ENCODE measurements at regions not wholly inside any gene's neighbourhood (a gene's known extent, or its start where the extent isn't known, plus 50 kb on each side); places are given as distances from the start of the nearest gene placed in this dataset.
"Not testable (repeated sequence)": the region's sequence is repeated elsewhere in the genome, so short reads cannot be mapped to it uniquely, and the experiment has no call there.

GRCh38 chr6:14406614-14407331 lies 289.2 kb downstream of the CD83 start:
- Mint-ChIP-seq H3K4me1 (no peaks in the 10 kb centered on the region), H3K36me3 (no peaks in the 10 kb centered on the region), H3K27ac (no peak overlapping the region), H3K4me3 (no peak overlapping the region), H3K27me3 (peaks cover 10% of the 10 kb centered on the region), H3K9me3 (no peaks in the 10 kb centered on the region)
- no peak for DNase-seq
- CTCF ChIA-PET, result no interaction called here

GRCh38 chr6:14408446-14408845 lies 290.9 kb downstream of the CD83 start:
- H3K9me3 Mint-ChIP-seq, result no peaks in the 10 kb centered on the region
- DNase-seq, result no peak
- no peak overlapping the region for H3K4me3 Mint-ChIP-seq
- H3K4me1 Mint-ChIP-seq, result no peaks in the 10 kb centered on the region
- H3K27me3 Mint-ChIP-seq, result peaks cover 10% of the 10 kb centered on the region
- no peak overlapping the region for H3K27ac Mint-ChIP-seq
- H3K36me3 Mint-ChIP-seq, result no peaks in the 10 kb centered on the region
- CTCF ChIA-PET, result no interaction called here

DNA sequence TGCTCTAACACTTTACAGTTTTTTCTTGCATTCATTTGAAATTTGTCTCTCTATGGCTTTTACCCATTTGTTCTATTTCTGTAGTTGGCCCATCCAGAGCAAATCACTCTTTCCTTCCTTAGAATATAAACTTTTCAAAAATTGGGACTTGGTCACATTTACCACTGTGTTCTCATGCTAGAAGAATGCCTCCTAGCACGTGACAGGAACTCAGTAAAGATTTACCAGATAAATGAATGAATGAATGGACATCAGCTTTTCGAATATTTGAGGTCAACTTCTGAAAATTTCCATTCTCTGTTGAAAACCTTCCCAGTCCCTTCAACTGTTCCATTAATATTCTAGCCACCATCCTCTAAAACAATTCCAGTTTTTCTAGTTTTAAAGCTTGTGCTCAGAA lies 294.5 kb downstream of the CD83 start:
- Mint-ChIP-seq H3K27ac (no peak overlapping the region), H3K36me3 (no peaks in the 10 kb centered on the region), H3K9me3 (no peaks in the 10 kb centered on the region), H3K4me3 (no peak overlapping the region), H3K4me1 (no peaks in the 10 kb centered on the region), H3K27me3 (peaks cover 7% of the 10 kb centered on the region)
- CTCF ChIA-PET, result no interaction called here
- no peak for DNase-seq

GRCh38 chr6:14415452-14415851 lies 297.9 kb downstream of the CD83 start:
- Mint-ChIP-seq H3K9me3 (no peaks in the 10 kb centered on the region), H3K27me3 (peaks cover 4% of the 10 kb centered on the region), H3K27ac (no peak overlapping the region), H3K4me3 (no peak overlapping the region), H3K36me3 (no peaks in the 10 kb centered on the region), H3K4me1 (no peaks in the 10 kb centered on the region)
- CTCF ChIA-PET, result no interaction called here
- DNase-seq, result no peak

DNA sequence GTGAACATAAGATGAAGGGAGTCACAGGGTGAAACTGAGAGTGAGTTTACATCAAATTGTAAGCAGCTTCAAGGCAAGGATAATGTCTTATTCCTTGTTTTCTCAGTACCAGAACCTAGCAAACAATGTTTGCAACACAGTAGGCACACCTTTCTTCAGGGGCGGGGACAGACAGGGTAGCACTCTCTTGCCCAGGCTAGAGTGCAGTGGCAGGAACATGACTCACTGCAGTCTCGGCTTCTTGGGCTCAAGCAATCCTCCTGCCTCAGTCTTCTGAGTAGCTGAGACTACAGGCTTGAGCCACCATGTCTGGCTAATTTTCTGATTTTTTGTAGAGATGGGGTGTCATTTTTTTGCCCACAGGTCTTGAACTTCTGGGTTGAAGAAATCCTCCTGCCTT lies 299.8 kb downstream of the CD83 start:
- CTCF ChIA-PET, result no interaction called here
- H3K36me3 Mint-ChIP-seq, result no peaks in the 10 kb centered on the region
- DNase-seq, result no peak

GRCh38 chr6:14419224-14419623 lies 301.7 kb downstream of the CD83 start:
- CTCF ChIA-PET, result not testable (repeated sequence)

More for the DNA sequence above, 299.8 kb downstream of the CD83 start:
- Mint-ChIP-seq H3K9me3 (no peaks in the 10 kb centered on the region), H3K27ac (no peak overlapping the region), H3K4me1 (no peaks in the 10 kb centered on the region), H3K4me3 (no peak overlapping the region), H3K27me3 (peaks cover 4% of the 10 kb centered on the region)

GRCh38 chr6:14422061-14422460 lies 304.5 kb downstream of the CD83 start:
- CTCF ChIA-PET, result no interaction called here
- Mint-ChIP-seq H3K9me3 (no peaks in the 10 kb centered on the region), H3K4me1 (no peaks in the 10 kb centered on the region), H3K27ac (no peak overlapping the region), H3K4me3 (no peak overlapping the region), H3K27me3 (no peaks in the 10 kb centered on the region), H3K36me3 (no peaks in the 10 kb centered on the region)
- no peak for DNase-seq

More at GRCh38 chr6:14419224-14419623, 301.7 kb downstream of the CD83 start:
- not testable (repeated sequence) for H3K9me3 Mint-ChIP-seq, H3K36me3 Mint-ChIP-seq, H3K27me3 Mint-ChIP-seq, H3K4me3 Mint-ChIP-seq, H3K27ac Mint-ChIP-seq, H3K4me1 Mint-ChIP-seq, DNase-seq

DNA sequence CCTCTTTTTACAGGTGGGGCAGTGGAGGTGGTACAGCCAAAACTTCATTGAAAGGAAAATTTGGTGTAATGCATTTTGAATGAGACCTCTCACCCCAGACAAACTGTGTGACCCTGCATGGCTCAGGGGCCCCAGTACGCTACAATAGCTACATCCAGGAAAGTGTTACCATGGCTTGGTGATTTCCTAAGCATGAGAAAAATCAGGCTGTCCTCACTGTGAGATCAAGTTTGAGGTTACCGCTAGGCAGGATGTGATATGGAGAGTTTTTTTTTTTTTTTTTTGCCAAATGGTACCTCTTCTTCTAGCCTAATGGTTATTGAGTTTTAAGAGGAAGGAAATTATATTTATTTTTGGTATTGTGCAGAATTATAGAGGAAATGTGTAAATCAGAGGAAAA lies 305.3 kb downstream of the CD83 start:
- DNase-seq, result no peak
- CTCF ChIA-PET, result no interaction called here
- Mint-ChIP-seq H3K27me3 (no peaks in the 10 kb centered on the region), H3K36me3 (no peaks in the 10 kb centered on the region), H3K4me3 (no peak overlapping the region), H3K9me3 (no peaks in the 10 kb centered on the region), H3K27ac (no peak overlapping the region), H3K4me1 (no peaks in the 10 kb centered on the region)

DNA sequence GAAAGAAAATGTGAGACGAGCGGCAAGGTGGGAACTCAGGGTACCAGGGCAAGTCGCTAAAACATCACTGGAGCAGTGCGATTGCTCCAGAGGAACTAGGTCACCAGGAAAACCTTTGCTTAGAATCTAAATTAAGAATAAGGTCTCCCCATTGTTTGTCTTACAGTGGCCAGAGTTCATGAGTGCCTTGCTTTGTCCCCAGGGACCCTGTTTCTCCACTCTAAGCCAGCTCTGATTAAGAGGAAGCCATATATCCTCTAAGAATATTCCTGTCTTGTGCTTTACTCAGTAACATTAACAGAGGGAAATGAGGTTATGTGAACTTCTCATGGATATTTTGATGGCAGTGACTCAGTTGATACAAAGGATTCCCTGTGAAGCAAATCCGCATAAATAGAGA lies 305.8 kb downstream of the CD83 start:
- Mint-ChIP-seq H3K4me1 (no peaks in the 10 kb centered on the region), H3K36me3 (no peaks in the 10 kb centered on the region), H3K9me3 (no peaks in the 10 kb centered on the region), H3K27me3 (no peaks in the 10 kb centered on the region), H3K4me3 (no peak overlapping the region), H3K27ac (no peak overlapping the region)
- CTCF ChIA-PET, result no interaction called here
- no peak for DNase-seq

- CTCF ChIA-PET, result no interaction called here
- no peaks in the 10 kb centered on the region for H3K27me3 Mint-ChIP-seq
- no peaks in the 10 kb centered on the region for H3K9me3 Mint-ChIP-seq
- H3K27ac Mint-ChIP-seq, result no peak overlapping the region
- H3K4me1 Mint-ChIP-seq, result no peaks in the 10 kb centered on the region
- no peak for DNase-seq
- no peak overlapping the region for H3K4me3 Mint-ChIP-seq
- H3K36me3 Mint-ChIP-seq, result no peaks in the 10 kb centered on the region
These were observed 306.4 kb downstream of the CD83 start for GRCh38 chr6:14423955-14424354.

GRCh38 chr6:14425805-14426204 lies 308.2 kb downstream of the CD83 start:
- Mint-ChIP-seq H3K4me3 (no peak overlapping the region), H3K36me3 (no peaks in the 10 kb centered on the region), H3K27ac (no peak overlapping the region), H3K27me3 (no peaks in the 10 kb centered on the region), H3K9me3 (no peaks in the 10 kb centered on the region), H3K4me1 (no peaks in the 10 kb centered on the region)
- DNase-seq, result no peak
- CTCF ChIA-PET, result no interaction called here

DNA sequence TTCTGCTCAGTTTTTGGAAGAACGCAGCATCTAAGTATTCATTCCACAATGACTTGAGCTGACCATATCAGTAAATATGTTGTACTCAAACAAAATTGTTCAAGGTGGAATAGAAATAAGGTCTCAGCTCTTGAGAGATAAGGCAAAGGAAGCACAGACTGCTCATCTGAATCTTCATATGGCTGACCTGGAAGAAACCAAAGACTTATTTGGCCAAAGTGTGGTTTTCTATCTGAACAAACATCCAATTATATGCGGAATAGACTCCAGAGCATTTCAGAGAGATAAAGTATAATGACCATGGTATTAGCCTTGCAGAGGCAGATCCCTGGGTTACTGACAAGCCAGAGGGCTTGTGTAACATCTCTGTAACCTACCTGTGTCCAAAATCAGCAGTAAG lies 308.7 kb downstream of the CD83 start:
- H3K4me3 Mint-ChIP-seq, result no peak overlapping the region
- DNase-seq, result no peak
- no peaks in the 10 kb centered on the region for H3K27me3 Mint-ChIP-seq
- no peaks in the 10 kb centered on the region for H3K9me3 Mint-ChIP-seq
- CTCF ChIA-PET, result no interaction called here
- H3K4me1 Mint-ChIP-seq, result no peaks in the 10 kb centered on the region
- H3K27ac Mint-ChIP-seq, result no peak overlapping the region
- H3K36me3 Mint-ChIP-seq, result no peaks in the 10 kb centered on the region

- Mint-ChIP-seq H3K4me1 (no peaks in the 10 kb centered on the region), H3K4me3 (no peak overlapping the region), H3K27ac (no peak overlapping the region), H3K27me3 (peaks cover 6% of the 10 kb centered on the region), H3K36me3 (no peaks in the 10 kb centered on the region), H3K9me3 (no peaks in the 10 kb centered on the region)
- DNase-seq, result no peak
- CTCF ChIA-PET, result no interaction called here
These were observed 310.7 kb downstream of the CD83 start for GRCh38 chr6:14428269-14428668.

GRCh38 chr6:14429396-14429795 lies 311.8 kb downstream of the CD83 start:
- Mint-ChIP-seq H3K36me3 (no peaks in the 10 kb centered on the region), H3K4me3 (no peak overlapping the region), H3K27me3 (peaks cover 6% of the 10 kb centered on the region), H3K27ac (no peak overlapping the region), H3K4me1 (no peaks in the 10 kb centered on the region), H3K9me3 (no peaks in the 10 kb centered on the region)
- DNase-seq, result no peak
- CTCF ChIA-PET, result no interaction called here

DNA sequence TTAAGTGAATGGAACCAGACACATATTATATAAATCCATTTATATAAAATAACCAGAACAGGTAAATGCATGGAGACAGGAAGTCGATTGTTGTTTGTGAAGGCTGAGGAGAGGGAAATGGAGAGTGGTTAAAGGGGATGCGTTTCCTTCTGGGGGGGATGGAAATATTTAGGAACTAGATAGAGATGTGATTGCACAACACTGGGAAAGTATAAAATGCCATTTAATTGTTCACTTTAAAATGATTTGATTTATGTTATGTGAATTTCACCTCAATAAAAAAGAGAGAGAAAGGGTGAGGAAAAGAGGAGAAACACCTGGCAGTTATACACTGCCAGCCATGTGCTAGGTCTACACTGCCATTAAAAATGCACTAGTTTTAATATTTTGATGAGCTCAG lies 312.6 kb downstream of the CD83 start:
- H3K9me3 Mint-ChIP-seq, result no peaks in the 10 kb centered on the region
- H3K27me3 Mint-ChIP-seq, result peaks cover 6% of the 10 kb centered on the region
- H3K36me3 Mint-ChIP-seq, result no peaks in the 10 kb centered on the region
- H3K4me3 Mint-ChIP-seq, result no peak overlapping the region
- no peak for DNase-seq
- CTCF ChIA-PET, result interaction anchor here (0.8 kb wide), 1 partner anchor 281 kb away, joined by 3 read pairs; no protein-coding TSS in a partner anchor
- no peaks in the 10 kb centered on the region for H3K4me1 Mint-ChIP-seq
- no peak overlapping the region for H3K27ac Mint-ChIP-seq

Measured in activated naive CD4-positive, alpha-beta T cell treated with anti-CD3 and anti-CD28 coated beads, Interleukin-2, amount 10 ng/mL, durations not matched to agents 7 days and 5 days (primary cell).